ENCODE measurements at regions not wholly inside any gene's neighbourhood (a gene's known extent, or its start where the extent isn't known, plus 50 kb on each side); places are given as distances from the start of the nearest gene placed in this dataset.
A peak's percentile ranks its signal among the peaks of the same experiment; 100 is the strongest.

DNA sequence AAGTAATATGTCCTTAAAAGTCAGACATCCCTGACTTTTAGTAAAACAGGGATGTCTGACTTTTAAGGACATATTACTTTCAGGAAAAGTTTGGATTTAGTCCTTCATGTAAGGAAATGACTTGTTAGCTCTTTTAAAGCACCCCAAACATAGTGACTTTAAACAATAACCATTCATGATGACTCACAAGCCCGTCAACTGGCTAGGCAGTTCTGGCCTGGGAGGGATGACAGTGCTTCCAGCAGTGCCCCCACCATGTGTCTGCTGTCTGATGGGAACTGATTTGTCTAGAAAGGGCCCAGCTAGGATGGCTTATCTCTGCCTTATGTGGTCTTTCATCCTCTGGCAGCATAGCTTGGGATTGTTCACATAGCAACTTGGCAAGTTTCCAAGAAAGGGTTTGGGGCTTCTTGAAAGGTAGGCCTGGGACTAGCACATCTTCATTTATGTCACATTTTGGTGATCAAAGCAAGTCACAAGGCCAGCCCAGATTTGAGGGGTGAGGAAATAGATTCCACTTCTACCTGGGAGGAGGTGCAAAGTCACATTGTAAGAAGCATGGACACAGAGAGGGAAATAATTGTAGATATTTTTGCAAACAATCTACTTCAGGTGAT lies 143.5 kb downstream of the C1orf94 start:
- WGBS (ENCODE audit: insufficient coverage, low coverage, low lambda C conversion rate, missing lambda C conversion rate) = 88% methylated on average over 1 of the region's 1 CpG
- H3K4me1 ChIP-seq = peaks cover 0 to 12% (median 0%) of the 10 kb centered on the region in 4 donors
- no peaks in the 10 kb centered on the region for H3K9me3 ChIP-seq
- no peaks in the 10 kb centered on the region for H3K36me3 ChIP-seq
- H3K4me3 ChIP-seq = no peak overlapping the region
- ATAC-seq (no peak), DNase-seq (no peak)
- TF ChIP-seq, protein P1, sequence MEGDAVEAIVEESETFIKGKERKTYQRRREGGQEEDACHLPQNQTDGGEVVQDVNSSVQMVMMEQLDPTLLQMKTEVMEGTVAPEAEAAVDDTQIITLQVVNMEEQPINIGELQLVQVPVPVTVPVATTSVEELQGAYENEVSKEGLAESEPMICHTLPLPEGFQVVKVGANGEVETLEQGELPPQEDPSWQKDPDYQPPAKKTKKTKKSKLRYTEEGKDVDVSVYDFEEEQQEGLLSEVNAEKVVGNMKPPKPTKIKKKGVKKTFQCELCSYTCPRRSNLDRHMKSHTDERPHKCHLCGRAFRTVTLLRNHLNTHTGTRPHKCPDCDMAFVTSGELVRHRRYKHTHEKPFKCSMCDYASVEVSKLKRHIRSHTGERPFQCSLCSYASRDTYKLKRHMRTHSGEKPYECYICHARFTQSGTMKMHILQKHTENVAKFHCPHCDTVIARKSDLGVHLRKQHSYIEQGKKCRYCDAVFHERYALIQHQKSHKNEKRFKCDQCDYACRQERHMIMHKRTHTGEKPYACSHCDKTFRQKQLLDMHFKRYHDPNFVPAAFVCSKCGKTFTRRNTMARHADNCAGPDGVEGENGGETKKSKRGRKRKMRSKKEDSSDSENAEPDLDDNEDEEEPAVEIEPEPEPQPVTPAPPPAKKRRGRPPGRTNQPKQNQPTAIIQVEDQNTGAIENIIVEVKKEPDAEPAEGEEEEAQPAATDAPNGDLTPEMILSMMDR (IDR thresholded peaks at IDR 0.05) = no peak
- TF ChIP-seq POLR2A (IDR thresholded peaks at IDR 0.05) = no peak
- no peak overlapping the region for H3K27ac ChIP-seq
- intact Hi-C loops (cut with DNase I) = no loop called here
- no peaks in the 10 kb centered on the region for H3K27me3 ChIP-seq

DNA sequence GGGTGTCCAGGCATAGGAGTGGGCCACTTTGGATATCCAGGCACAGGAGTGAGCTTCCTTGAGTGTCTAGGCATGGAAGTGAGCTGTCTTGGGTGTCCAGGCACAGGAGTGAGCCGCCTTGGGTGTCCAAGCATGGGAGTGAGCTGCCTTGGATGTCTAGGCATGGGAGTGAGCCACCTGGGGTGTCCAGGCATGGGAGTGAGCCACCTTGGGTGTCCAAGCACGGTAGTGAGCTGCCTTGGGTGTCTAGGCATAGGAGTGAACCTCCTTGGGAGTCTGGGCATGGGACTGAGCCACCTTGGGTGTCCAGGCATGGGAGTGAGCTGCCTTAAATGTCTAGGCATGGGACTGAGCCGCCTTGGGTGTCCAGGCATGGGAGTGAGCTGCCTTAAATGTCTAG lies 146.3 kb downstream of the C1orf94 start:
- peak in 1 of 4 donors; percentile 21 for ATAC-seq
- no peak for DNase-seq
- Histone ChIP-seq H3K4me1 (no peaks in the 10 kb centered on the region), H3K9me3 (no peaks in the 10 kb centered on the region), H3K27ac (no peak overlapping the region), H3K4me3 (no peak overlapping the region), H3K36me3 (no peaks in the 10 kb centered on the region), H3K27me3 (no peaks in the 10 kb centered on the region)
- TF ChIP-seq POLR2A (IDR thresholded peaks at IDR 0.05) = no peak
- TF ChIP-seq, protein P1 (IDR thresholded peaks at IDR 0.05) = no peak
- intact Hi-C loops (cut with DNase I) = no loop called here
- WGBS (ENCODE audit: insufficient coverage, low coverage, low lambda C conversion rate, missing lambda C conversion rate) = 17% methylated on average over 1 of the region's 3 CpGs

DNA sequence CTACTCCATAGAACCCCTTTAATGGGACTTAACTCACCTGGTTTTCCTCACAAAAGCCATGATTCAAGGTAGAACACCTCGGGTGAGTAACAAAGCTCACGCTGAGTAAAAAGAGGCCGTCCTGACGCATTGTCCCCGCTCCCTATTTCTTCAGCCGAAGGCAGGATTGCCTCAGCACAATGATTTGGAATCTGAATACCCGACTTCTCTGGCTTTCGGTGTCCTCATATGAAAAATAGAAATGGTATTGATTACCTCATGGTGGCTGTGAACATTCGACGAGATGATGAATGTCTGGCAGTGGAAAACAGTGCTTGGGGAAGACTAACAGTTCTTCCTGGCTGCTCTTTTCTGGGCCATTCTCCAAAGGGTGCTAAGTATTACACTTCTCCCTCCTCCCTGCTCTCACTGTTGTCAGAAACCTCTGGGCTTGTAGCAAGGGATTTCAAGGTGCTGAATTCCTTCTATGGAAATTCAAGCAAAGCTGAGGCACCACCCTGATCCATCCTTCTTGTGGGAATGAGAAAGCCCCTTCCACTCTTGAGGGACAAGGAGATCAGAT lies 148.3 kb downstream of the C1orf94 start:
- H3K4me3 ChIP-seq = no peak overlapping the region
- DNase-seq (no peak), ATAC-seq (no peak)
- intact Hi-C loops (cut with DNase I) = no loop called here
- H3K4me1 ChIP-seq = no peaks in the 10 kb centered on the region
- no peak overlapping the region for H3K27ac ChIP-seq
- H3K36me3 ChIP-seq = no peaks in the 10 kb centered on the region
- H3K9me3 ChIP-seq = no peaks in the 10 kb centered on the region
- no peak for TF ChIP-seq POLR2A (IDR thresholded peaks at IDR 0.05)
- TF ChIP-seq, protein P1 (IDR thresholded peaks at IDR 0.05) = no peak
- WGBS (ENCODE audit: insufficient coverage, low coverage, low lambda C conversion rate, missing lambda C conversion rate) = 38% methylated on average over 10 of the region's 10 CpGs
- H3K27me3 ChIP-seq = no peaks in the 10 kb centered on the region

DNA sequence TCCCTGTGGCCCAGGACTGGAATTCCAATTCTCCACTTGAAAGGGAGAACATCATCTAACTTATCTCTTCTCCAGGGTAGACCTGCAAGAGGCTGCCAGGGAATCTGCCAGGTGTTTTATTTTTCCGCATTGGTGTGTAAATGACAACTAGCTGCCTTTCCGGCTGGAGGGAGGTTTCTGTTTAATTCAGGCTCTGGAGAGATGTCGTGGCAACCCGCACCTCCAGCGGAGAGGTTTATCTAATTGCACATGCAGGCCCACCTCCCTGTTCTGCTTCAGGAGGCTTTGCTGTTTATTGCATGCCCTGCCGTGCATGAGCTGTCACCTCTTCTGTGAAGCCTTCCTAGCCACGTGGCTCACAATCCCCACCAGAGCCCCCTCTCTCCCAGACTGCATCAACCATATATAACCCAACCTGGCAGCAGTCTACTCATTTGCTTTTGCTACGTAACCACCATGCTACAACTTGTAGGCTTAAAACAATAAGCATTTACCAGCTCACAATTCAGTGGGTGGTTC lies 151.6 kb downstream of the C1orf94 start:
- H3K4me1 ChIP-seq = no peaks in the 10 kb centered on the region
- H3K9me3 ChIP-seq = no peaks in the 10 kb centered on the region
- WGBS (ENCODE audit: insufficient coverage, low coverage, low lambda C conversion rate, missing lambda C conversion rate) = 52% methylated on average over 5 of the region's 8 CpGs
- no peak for TF ChIP-seq POLR2A (IDR thresholded peaks at IDR 0.05)
- H3K27ac ChIP-seq = no peak overlapping the region
- DNase-seq = no peak
- H3K4me3 ChIP-seq = no peak overlapping the region
- H3K27me3 ChIP-seq = no peaks in the 10 kb centered on the region
- ATAC-seq = no peak
- no peaks in the 10 kb centered on the region for H3K36me3 ChIP-seq
- intact Hi-C loops (cut with DNase I) = no loop called here

DNA sequence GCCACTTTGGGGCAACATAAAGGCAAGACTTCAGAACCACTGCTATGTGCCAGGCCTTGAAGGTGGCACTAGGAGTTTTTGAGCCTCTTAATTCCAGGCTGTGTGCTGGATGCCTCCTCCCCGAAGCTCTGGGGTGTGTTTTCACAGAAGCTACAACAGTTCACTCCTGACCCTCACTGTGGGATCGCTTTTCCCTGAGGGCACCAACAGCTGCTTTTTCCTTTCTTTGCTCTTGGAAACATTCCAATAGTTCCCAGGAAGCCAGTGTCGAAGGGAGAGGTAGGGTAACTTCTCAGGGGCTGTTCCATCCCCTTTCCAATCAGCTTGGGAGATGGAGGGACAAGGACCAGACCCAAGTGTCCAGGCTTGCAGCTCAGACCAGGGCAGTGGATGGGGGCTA lies 153.4 kb downstream of the C1orf94 start:
- intact Hi-C loops (cut with DNase I) = no loop called here
- Histone ChIP-seq H3K4me3 (no peak overlapping the region), H3K36me3 (no peaks in the 10 kb centered on the region), H3K27ac (no peak overlapping the region), H3K27me3 (no peaks in the 10 kb centered on the region), H3K4me1 (no peaks in the 10 kb centered on the region), H3K9me3 (no peaks in the 10 kb centered on the region)
- no peak for ATAC-seq
- WGBS (ENCODE audit: insufficient coverage, low coverage, low lambda C conversion rate, missing lambda C conversion rate) = 40% methylated on average over 1 of the region's 3 CpGs
- no peak for DNase-seq
- TF ChIP-seq, protein P1 (IDR thresholded peaks at IDR 0.05) = no peak
- no peak for TF ChIP-seq POLR2A (IDR thresholded peaks at IDR 0.05)

Data from right lobe of liver (tissue), 6 donors.